Trophoblast cell (in vitro differentiated cells and primary cell): ENCODE measurements at regions not wholly inside any gene's neighbourhood (a gene's known extent, or its start where the extent isn't known, plus 50 kb on each side); places are given as distances from the start of the nearest gene placed in this dataset.

Experiments
- DNase-seq, 2 donors: peaks; one replicate each; pipeline ENCODE4 v3.0.0-alpha.2; 2016
- H2AFZ ChIP-seq: 2 replicates; pipeline ENCODE4 v1.6.1; 2013; ENCODE audit warnings: low read length, moderate library complexity, mild to moderate bottlenecking; ENCODE audit not compliant: insufficient read depth, poor library complexity
- H2AK5ac ChIP-seq: 2 replicates; pipeline ENCODE4 v1.6.1; 2013; ENCODE audit warnings: mild to moderate bottlenecking, low read length
- H2BK120ac ChIP-seq: 2 replicates; pipeline ENCODE4 v1.6.1; 2013; ENCODE audit warnings: low read length, mild to moderate bottlenecking, moderate library complexity; ENCODE audit not compliant: insufficient read depth, poor library complexity
- H2BK12ac ChIP-seq: 2 replicates; pipeline ENCODE4 v1.6.1; 2013; ENCODE audit warnings: mild to moderate bottlenecking, low read length, moderate library complexity
- H2BK5ac ChIP-seq: 2 replicates; pipeline ENCODE4 v1.6.1; 2013; ENCODE audit warnings: low read length, low read depth, moderate library complexity, mild to moderate bottlenecking; ENCODE audit not compliant: poor library complexity
- H3K14ac ChIP-seq: 2 replicates; pipeline ENCODE4 v1.6.1; 2013; ENCODE audit warnings: mild to moderate bottlenecking, low read length
- H3K18ac ChIP-seq: 2 replicates; pipeline ENCODE4 v1.6.1; 2013; ENCODE audit warnings: mild to moderate bottlenecking, low read length
- H3K23ac ChIP-seq: 2 replicates; pipeline ENCODE4 v1.6.1; 2013; ENCODE audit warnings: low read length
- H3K27ac ChIP-seq: 2 replicates; pipeline ENCODE4 v1.5.1; 2013; ENCODE audit warnings: low read depth, mild to moderate bottlenecking, inconsistent platforms, low read length, moderate library complexity
- H3K27me3 ChIP-seq: 2 replicates; pipeline ENCODE4 v1.6.1; 2013; ENCODE audit warnings: inconsistent platforms, mild to moderate bottlenecking, low read length, moderate library complexity; ENCODE audit not compliant: insufficient read depth
- H3K36me3 ChIP-seq, 2 experiments: 1 replicate in 1 of 2; 2 replicates in 1 of 2; pipeline ENCODE4 v1.6.1; 2013; ENCODE audit warnings: low read length in 2 of 2, mild to moderate bottlenecking in 2 of 2, moderate library complexity in 1 of 2; ENCODE audit not compliant: insufficient read depth in 2 of 2, control insufficient read depth in 1 of 2
- H3K4ac ChIP-seq: 2 replicates; pipeline ENCODE4 v1.6.1; 2013; ENCODE audit warnings: low read depth, mild to moderate bottlenecking, low read length, moderate library complexity
- H3K4me1 ChIP-seq, 2 experiments: 1 replicate in 1 of 2; 2 replicates in 1 of 2; pipeline ENCODE4 v1.6.1; 2013; ENCODE audit warnings: low read length in 2 of 2, mild to moderate bottlenecking in 2 of 2, moderate library complexity in 1 of 2; ENCODE audit not compliant: insufficient read depth in 2 of 2, control insufficient read depth in 1 of 2
- H3K4me2 ChIP-seq: 2 replicates; pipeline ENCODE4 v1.6.1; 2013; ENCODE audit warnings: inconsistent platforms, mild to moderate bottlenecking, low read length, moderate library complexity
- H3K4me3 ChIP-seq: 2 replicates; pipeline ENCODE4 v1.5.1; 2013; ENCODE audit warnings: mild to moderate bottlenecking, low read depth, low read length, inconsistent platforms
- H3K79me1 ChIP-seq: one replicate; pipeline ENCODE4 v1.6.1; 2013; ENCODE audit warnings: low read length
- H3K79me2 ChIP-seq: 2 replicates; pipeline ENCODE4 v1.6.1; 2013; ENCODE audit warnings: low read length, mild to moderate bottlenecking; ENCODE audit not compliant: control insufficient read depth, insufficient read depth, poor library complexity
- H3K9ac ChIP-seq: 2 replicates; pipeline ENCODE4 v1.6.1; 2013; ENCODE audit warnings: mild to moderate bottlenecking, low read length
- H3K9me3 ChIP-seq: 2 replicates; pipeline ENCODE4 v1.6.1; 2013; ENCODE audit warnings: low read depth, mild to moderate bottlenecking, control low read depth, inconsistent platforms, low read length; ENCODE audit not compliant: insufficient read depth
- H4K12ac ChIP-seq: 2 replicates; pipeline ENCODE4 v1.6.1; 2013; ENCODE audit warnings: low read depth, mild to moderate bottlenecking, low read length, moderate library complexity
- H4K8ac ChIP-seq: 2 replicates; pipeline ENCODE4 v1.6.1; 2013; ENCODE audit warnings: low read depth, mild to moderate bottlenecking, low read length, moderate library complexity
- H4K91ac ChIP-seq: one replicate; pipeline ENCODE4 v1.6.1; 2013; ENCODE audit warnings: low read depth, mild to moderate bottlenecking, low read length, moderate library complexity
- WGBS: extraction: QIAGEN DNeasy Blood & Tissue Kit; methylation state at CpG from one replicate; pipeline ENCODE4 v1.1.7; 2013; ENCODE audit warnings: missing lambda C conversion rate; ENCODE audit not compliant: insufficient read length, insufficient coverage; ENCODE audit errors: extremely low coverage; 5-methylcytosine and 5-hydroxymethylcytosine counted together

DNA sequence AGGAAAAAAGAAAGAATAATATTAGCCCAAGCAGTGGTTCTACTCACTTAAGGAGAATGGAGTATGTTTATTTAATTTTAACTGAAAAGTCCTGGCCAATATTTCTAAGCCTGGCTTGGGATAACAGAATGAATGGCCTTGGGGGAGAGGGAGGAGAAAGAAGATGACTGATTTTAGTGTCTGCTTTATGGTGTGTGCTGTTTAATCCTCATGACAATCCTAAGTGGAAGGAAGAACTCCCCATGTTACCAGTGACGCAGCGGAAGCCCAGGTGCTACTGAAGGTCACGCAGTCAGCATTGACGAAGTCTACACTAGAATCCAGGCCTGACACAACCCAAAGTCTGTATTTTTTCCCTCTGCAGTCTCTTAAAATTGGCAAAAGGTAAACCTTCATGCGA, 50.5 kb downstream of the PALM2AKAP2 start:
- Histone ChIP-seq H3K14ac (no peak overlapping the region), H3K9me3 (peaks cover 3% of the 10 kb centered on the region), H3K4me1 (no peaks in the 10 kb centered on the region), H2BK120ac (no peak overlapping the region), H4K12ac (no peak overlapping the region), H4K91ac (no peak overlapping the region), H2BK12ac (no peak overlapping the region), H2BK5ac (no peak overlapping the region), H3K4me3 (no peak overlapping the region), H3K4me2 (no peak overlapping the region), H3K23ac (no peak overlapping the region), H4K8ac (no peak overlapping the region), H2AK5ac (no peak overlapping the region), H3K36me3 (no peaks in the 10 kb centered on the region), H3K18ac (no peak overlapping the region), H3K79me2 (no peaks in the 10 kb centered on the region), H3K9ac (no peak overlapping the region), H3K27me3 (no peaks in the 10 kb centered on the region), H3K79me1 (no peaks in the 10 kb centered on the region), H2AFZ (no peak overlapping the region), H3K27ac (no peak overlapping the region), H3K4ac (no peak overlapping the region)
- no CpG with 5 or more reads among the region's 5 CpGs for WGBS
- DNase-seq, result no peak

DNA sequence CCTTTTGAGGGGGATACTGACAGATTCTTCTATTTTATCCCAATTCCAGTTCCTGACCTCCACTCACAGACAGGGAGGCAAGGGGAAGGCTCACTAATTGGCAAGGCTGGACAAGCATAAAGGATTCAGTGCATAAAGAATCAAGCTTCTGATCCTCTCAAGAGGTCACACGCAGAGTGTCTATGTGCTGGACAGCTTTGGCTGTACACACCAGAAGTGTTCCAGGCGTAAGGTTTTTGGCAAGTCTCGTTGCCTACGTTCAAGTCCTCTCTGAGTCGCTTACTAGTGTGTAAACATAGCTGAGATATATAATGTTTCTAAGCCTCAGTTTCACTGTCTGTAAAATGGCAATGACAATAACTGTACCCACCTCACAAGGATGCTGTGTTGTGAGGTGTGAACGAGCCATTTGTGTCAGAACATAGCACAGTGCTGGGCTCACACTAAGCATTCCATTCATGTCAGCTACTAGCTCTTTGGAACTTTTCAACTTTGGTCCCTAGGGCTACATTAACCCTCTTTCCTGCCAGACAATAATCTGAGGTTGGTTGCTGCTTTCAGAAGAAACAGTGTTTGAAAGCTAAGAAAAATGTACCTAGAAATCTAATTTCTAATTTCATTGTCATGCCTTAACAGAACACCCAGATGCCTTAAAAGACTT, 52.1 kb downstream of the PALM2AKAP2 start:
- WGBS, result no CpG with 5 or more reads among the region's 6 CpGs
- Histone ChIP-seq H3K4ac (no peak overlapping the region), H3K27me3 (no peaks in the 10 kb centered on the region), H3K9me3 (peaks cover 3% of the 10 kb centered on the region), H4K8ac (no peak overlapping the region), H3K4me3 (no peak overlapping the region), H3K27ac (no peak overlapping the region), H3K14ac (no peak overlapping the region), H3K4me1 (no peaks in the 10 kb centered on the region), H2AK5ac (no peak overlapping the region), H3K79me2 (no peaks in the 10 kb centered on the region), H3K9ac (no peak overlapping the region), H3K79me1 (no peaks in the 10 kb centered on the region), H2BK5ac (no peak overlapping the region), H3K4me2 (no peak overlapping the region), H2AFZ (no peak overlapping the region), H2BK120ac (no peak overlapping the region), H4K12ac (no peak overlapping the region), H3K36me3 (no peaks in the 10 kb centered on the region), H2BK12ac (no peak overlapping the region), H3K23ac (no peak overlapping the region), H4K91ac (no peak overlapping the region), H3K18ac (no peak overlapping the region)
- no peak for DNase-seq

DNA sequence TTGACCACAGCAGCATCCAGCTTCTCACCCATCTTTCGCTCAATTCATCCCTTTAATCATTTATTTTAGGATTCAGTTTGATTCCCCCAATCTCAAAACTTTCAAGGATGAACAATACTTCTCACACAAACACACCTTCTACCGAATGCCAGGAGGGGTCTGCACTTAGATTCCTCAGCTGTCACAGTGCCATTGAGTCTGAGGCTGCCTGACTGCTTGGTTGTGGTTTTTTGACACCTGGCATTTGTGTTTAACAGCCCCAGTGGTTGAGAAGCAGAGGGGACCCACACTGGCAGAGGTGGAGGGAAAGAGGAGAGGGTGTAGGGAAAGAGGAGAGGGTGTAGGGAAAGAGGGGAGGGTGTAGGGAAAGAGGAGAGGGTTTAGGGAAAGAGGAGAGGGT, 54.9 kb downstream of the PALM2AKAP2 start:
- no CpG with 5 or more reads among the region's 2 CpGs for WGBS

DNA sequence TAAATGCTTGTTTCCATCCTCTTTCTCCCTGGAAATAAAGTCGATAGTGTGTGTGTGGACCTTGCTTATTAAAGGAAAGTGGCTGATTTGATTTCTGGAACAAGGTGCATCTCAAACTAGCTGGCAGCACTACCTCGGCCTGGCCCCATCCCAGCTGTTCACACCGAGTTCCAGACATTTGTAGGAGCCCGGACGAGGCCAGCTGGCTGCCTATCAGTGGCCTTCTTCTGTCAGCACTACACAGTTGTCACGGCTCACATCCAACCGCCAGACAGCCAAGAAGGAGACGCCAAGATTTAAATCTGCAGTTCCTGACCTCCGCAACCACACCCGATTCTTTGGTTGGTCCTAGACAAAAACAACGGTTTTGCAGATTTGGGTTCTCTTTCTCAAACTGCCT, 63.6 kb downstream of the PALM2AKAP2 start:
- H2BK5ac ChIP-seq, result no peak overlapping the region
- H3K9me3 ChIP-seq, result no peaks in the 10 kb centered on the region
- no peak overlapping the region for H3K4ac ChIP-seq
- no peaks in the 10 kb centered on the region for H3K36me3 ChIP-seq
- no peak overlapping the region for H3K23ac ChIP-seq
- no peak for DNase-seq
- no CpG with 5 or more reads among the region's 11 CpGs for WGBS
- H3K27ac ChIP-seq, result no peak overlapping the region
- H4K12ac ChIP-seq, result no peak overlapping the region
- no peak overlapping the region for H3K14ac ChIP-seq
- no peaks in the 10 kb centered on the region for H3K79me1 ChIP-seq
- H2AK5ac ChIP-seq, result no peak overlapping the region
- no peak overlapping the region for H4K8ac ChIP-seq
- H3K4me3 ChIP-seq, result no peak overlapping the region
- no peaks in the 10 kb centered on the region for H3K27me3 ChIP-seq
- no peak overlapping the region for H3K4me2 ChIP-seq
- H3K4me1 ChIP-seq, result no peaks in the 10 kb centered on the region
- H4K91ac ChIP-seq, result no peak overlapping the region
- H3K9ac ChIP-seq, result no peak overlapping the region
- no peak overlapping the region for H2AFZ ChIP-seq
- no peak overlapping the region for H2BK12ac ChIP-seq
- no peak overlapping the region for H3K18ac ChIP-seq
- no peak overlapping the region for H2BK120ac ChIP-seq
- H3K79me2 ChIP-seq, result no peaks in the 10 kb centered on the region

More for the DNA sequence above, 54.9 kb downstream of the PALM2AKAP2 start:
- H3K9ac ChIP-seq, result no peak overlapping the region
- H3K27me3 ChIP-seq, result no peaks in the 10 kb centered on the region
- H2BK120ac ChIP-seq, result no peak overlapping the region
- H2BK5ac ChIP-seq, result no peak overlapping the region
- no peaks in the 10 kb centered on the region for H3K79me1 ChIP-seq
- H4K8ac ChIP-seq, result no peak overlapping the region
- no peak overlapping the region for H3K23ac ChIP-seq
- H3K4me2 ChIP-seq, result no peak overlapping the region
- H2BK12ac ChIP-seq, result no peak overlapping the region
- H3K27ac ChIP-seq, result no peak overlapping the region
- no peak overlapping the region for H3K4me3 ChIP-seq
- no peak overlapping the region for H3K18ac ChIP-seq
- H3K79me2 ChIP-seq, result no peaks in the 10 kb centered on the region
- H3K14ac ChIP-seq, result no peak overlapping the region
- no peak for DNase-seq
- no peaks in the 10 kb centered on the region for H3K4me1 ChIP-seq
- no peak overlapping the region for H4K12ac ChIP-seq
- no peak overlapping the region for H3K4ac ChIP-seq
- H2AFZ ChIP-seq, result no peak overlapping the region
- no peak overlapping the region for H4K91ac ChIP-seq
- no peaks in the 10 kb centered on the region for H3K36me3 ChIP-seq
- H2AK5ac ChIP-seq, result no peak overlapping the region
- H3K9me3 ChIP-seq, result peaks cover 3% of the 10 kb centered on the region
